Fibroblast of skin of back (primary cell): ENCODE measurements at regions not wholly inside any gene's neighbourhood (a gene's known extent, or its start where the extent isn't known, plus 50 kb on each side); places are given as distances from the start of the nearest gene placed in this dataset.
"Not testable (repeated sequence)": the region's sequence is repeated elsewhere in the genome, so short reads cannot be mapped to it uniquely, and the experiment has no call there.

ENCODE experiments used
- DNase-seq: peaks from one replicate; pipeline ENCODE4 v3.0.0-alpha.2; 2013

- peak; percentile 94 for DNase-seq
Observed at GRCh38 chr6:17012421-17013225, 89.2 kb upstream of the STMND1 start.

GRCh38 chr6:17011985-17012384 is 89.9 kb upstream of the STMND1 start:
- no peak for DNase-seq

GRCh38 chr6:17007749-17008148 is 94.1 kb upstream of the STMND1 start:
- DNase-seq, result no peak

GRCh38 chr6:17006543-17006942 is 95.3 kb upstream of the STMND1 start:
- no peak for DNase-seq

GRCh38 chr6:17004269-17004668 is 97.6 kb upstream of the STMND1 start:
- no peak for DNase-seq

- no peak for DNase-seq
Observed at GRCh38 chr6:17002123-17002522, 99.7 kb upstream of the STMND1 start.

- peak; percentile 46 for DNase-seq
Observed at GRCh38 chr6:17001188-17001587, 100.7 kb upstream of the STMND1 start.

- peak; percentile 71 for DNase-seq
Observed at GRCh38 chr6:16999491-17000436, 102.1 kb upstream of the STMND1 start.

- DNase-seq, result no peak
Observed at GRCh38 chr6:16998461-16998860, 103.4 kb upstream of the STMND1 start.

- no peak for DNase-seq
Observed at GRCh38 chr6:16995511-16996250, 106.2 kb upstream of the STMND1 start.

GRCh38 chr6:16993396-16993795 is 108.5 kb upstream of the STMND1 start:
- no peak for DNase-seq

GRCh38 chr6:16991981-16992629 is 109.7 kb upstream of the STMND1 start:
- no peak for DNase-seq

- not testable (repeated sequence) for DNase-seq
Observed at GRCh38 chr6:16989976-16990375, 111.9 kb upstream of the STMND1 start.

- DNase-seq, result no peak
Observed at GRCh38 chr6:16989382-16989781, 112.5 kb upstream of the STMND1 start.

- DNase-seq, result peak; percentile 52
Observed at GRCh38 chr6:16987996-16988395, 113.9 kb upstream of the STMND1 start.

- DNase-seq, result peak; percentile 85
Observed at GRCh38 chr6:16985513-16986284, 116.2 kb upstream of the STMND1 start.

GRCh38 chr6:16982807-16983206 is 119.0 kb upstream of the STMND1 start:
- DNase-seq, result peak; percentile 78

- no peak for DNase-seq
Observed at GRCh38 chr6:16979677-16980370, 122.0 kb upstream of the STMND1 start.

GRCh38 chr6:16978686-16979085 is 123.2 kb upstream of the STMND1 start:
- DNase-seq, result no peak

- no peak for DNase-seq
Observed at GRCh38 chr6:16976385-16977183, 125.3 kb upstream of the STMND1 start.
